ENCODE measurements at regions not wholly inside any gene's neighbourhood (a gene's known extent, or its start where the extent isn't known, plus 50 kb on each side); places are given as distances from the start of the nearest gene placed in this dataset.

DNA sequence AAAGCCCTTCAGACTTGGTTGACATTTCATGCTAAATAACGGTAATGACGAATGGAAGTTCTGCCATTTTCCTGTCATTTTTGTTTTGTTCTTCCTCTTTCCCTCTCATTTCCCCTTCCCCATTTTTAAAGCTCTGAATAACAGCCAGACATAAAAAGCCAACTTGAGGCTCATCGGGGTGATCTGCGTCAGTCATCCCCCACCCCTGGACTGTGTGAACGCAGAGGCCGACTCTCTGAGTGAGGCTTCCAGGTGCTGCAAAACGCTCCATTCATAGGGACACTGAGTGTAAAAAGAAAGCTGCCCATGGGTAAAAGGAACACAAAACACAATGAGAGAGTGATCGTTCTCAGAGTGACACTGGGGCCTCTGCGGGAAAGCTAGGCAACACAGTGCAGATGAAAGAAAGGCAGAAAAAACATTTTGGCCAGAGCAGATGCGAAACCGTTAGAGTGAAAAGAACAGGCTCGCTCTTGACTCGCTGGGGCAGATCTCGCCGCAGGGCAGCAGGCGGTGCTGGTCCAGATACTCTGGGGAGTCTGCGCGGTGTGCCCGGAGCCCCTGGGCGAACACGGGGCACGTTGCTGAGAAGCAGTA is 684.8 kb downstream of the QKI start:
- WGBS (ENCODE audit: insufficient coverage, low coverage, missing lambda C conversion rate) = 3% methylated on average over 22 of the region's 22 CpGs
- FAIRE-seq (no peak), ATAC-seq (peak; percentile 59), DNase-seq (ENCODE audit: extremely low read depth in 1 of 4, low spot score in 3 of 4) (no peak)
- H3K27ac ChIP-seq (ENCODE audit: extremely low read depth, low read depth, low read length) = no peak overlapping the region
- ChIA-PET CTCF (ENCODE audit: low intra/inter-chr PET ratio) (no interaction called here), POLR2A (interaction anchor here (1.2 kb wide), 1 partner anchor 13 kb away, joined by 3 read pairs; no protein-coding TSS in a partner anchor)
- no peak overlapping the region for H3K9ac ChIP-seq (ENCODE audit: insufficient read depth in 1 of 2, low read depth in 2 of 2, low read length in 2 of 2)
- no peaks in the 10 kb centered on the region for H3K79me2 ChIP-seq (ENCODE audit: control insufficient read depth, insufficient read depth, low read length)
- no peaks in the 10 kb centered on the region for H4K20me1 ChIP-seq (replicated peaks; ENCODE audit: control insufficient read depth, insufficient read depth, low read length)
- no peak overlapping the region for H2AFZ ChIP-seq (ENCODE audit: low read depth, low read length)
- in situ Hi-C loops (cut with MboI) = no loop called here
- H3K9me1 ChIP-seq (ENCODE audit: control insufficient read depth, insufficient read depth, low read length) = no peaks in the 10 kb centered on the region
- no peaks in the 10 kb centered on the region for H3K36me3 ChIP-seq (ENCODE audit: control insufficient read depth, insufficient read depth, low read length)
- peak overlapping the region; percentile 19; the same call in 1 of the 2 replicates for H3K4me2 ChIP-seq (ENCODE audit: insufficient read depth, low read length)
- peaks cover 1 to 15% of the 10 kb centered on the region in 2 experiments; a peak in 2 of 5 replicates for H3K27me3 ChIP-seq (ENCODE audit: control insufficient read depth in 2 of 2, insufficient read depth in 2 of 2, low read length in 2 of 2)
- no TSS peak for BruUV-seq (replicated peaks)
- intact Hi-C loops (cut with micrococcal nuclease) = no loop called here
- H3K4me3 ChIP-seq = no peak overlapping the region
- peaks cover 0 to 3% of the 10 kb centered on the region in 2 experiments; a peak in 1 of 5 replicates for H3K4me1 ChIP-seq (replicated peaks in 1 of 2; ENCODE audit: control insufficient read depth in 2 of 2, insufficient read depth in 2 of 2, low read length in 2 of 2)
- H3K9me3 ChIP-seq (replicated peaks; ENCODE audit: control insufficient read depth, insufficient read depth, low read depth, low read length) = no peaks in the 10 kb centered on the region
- TF ChIP-seq L3MBTL2 (IDR thresholded peaks at IDR 0.05) = 0 out of 2 replicates have a peak, but pooled peaks have one; percentile 53
- TF ChIP-seq KDM5B (IDR thresholded peaks at IDR 0.05; ENCODE audit: insufficient replicate concordance, low read depth, low read length) = no peak
- TF ChIP-seq MAZ (CRISPR knock-in tag; conservative IDR thresholded peaks at IDR 0.05 in 1 of 2, IDR thresholded peaks at IDR 0.05 in 1 of 2) = no peak; a peak in 1 of 4 replicates
- no peak for TF ChIP-seq TBP (optimal IDR thresholded peaks at IDR 0.05; ENCODE audit: low read depth, low read length)
- TF ChIP-seq NRF1 (conservative IDR thresholded peaks at IDR 0.05 in 1 of 2, IDR thresholded peaks at IDR 0.05 in 1 of 2) = peak; percentile 51 to 54
- no peak for TF ChIP-seq TARDBP (IDR thresholded peaks at IDR 0.05)
- TF ChIP-seq ZNF699 (CRISPR knock-in tag; IDR thresholded peaks at IDR 0.05; ENCODE audit: insufficient replicate concordance) = no peak
- TF ChIP-seq ZNF263 (CRISPR knock-in tag; IDR thresholded peaks at IDR 0.05; ENCODE audit: borderline replicate concordance) = no peak
- TF ChIP-seq, protein P1, sequence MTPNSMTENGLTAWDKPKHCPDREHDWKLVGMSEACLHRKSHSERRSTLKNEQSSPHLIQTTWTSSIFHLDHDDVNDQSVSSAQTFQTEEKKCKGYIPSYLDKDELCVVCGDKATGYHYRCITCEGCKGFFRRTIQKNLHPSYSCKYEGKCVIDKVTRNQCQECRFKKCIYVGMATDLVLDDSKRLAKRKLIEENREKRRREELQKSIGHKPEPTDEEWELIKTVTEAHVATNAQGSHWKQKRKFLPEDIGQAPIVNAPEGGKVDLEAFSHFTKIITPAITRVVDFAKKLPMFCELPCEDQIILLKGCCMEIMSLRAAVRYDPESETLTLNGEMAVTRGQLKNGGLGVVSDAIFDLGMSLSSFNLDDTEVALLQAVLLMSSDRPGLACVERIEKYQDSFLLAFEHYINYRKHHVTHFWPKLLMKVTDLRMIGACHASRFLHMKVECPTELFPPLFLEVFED (CRISPR knock-in tag; conservative IDR thresholded peaks at IDR 0.05) = 0 out of 2 replicates have a peak, but pooled peaks have one; percentile 33
- peak; percentile 4; the same call in 1 of the 2 replicates for TF ChIP-seq ATF7 (IDR thresholded peaks at IDR 0.05)
- no peak for TF ChIP-seq NCOA4 (IDR thresholded peaks at IDR 0.05; ENCODE audit: partially characterized antibody)
- no peak for TF ChIP-seq SMARCC2 (IDR thresholded peaks at IDR 0.05; ENCODE audit: low read depth)
- TF ChIP-seq CTBP1 (IDR thresholded peaks at IDR 0.05; ENCODE audit: borderline replicate concordance) = 0 out of 2 replicates have a peak, but pooled peaks have one; percentile 4
- TF ChIP-seq ZNF583 (CRISPR knock-in tag; IDR thresholded peaks at IDR 0.05) = 0 out of 2 replicates have a peak, but pooled peaks have one; percentile 35
- TF ChIP-seq KLF6 (CRISPR knock-in tag; IDR thresholded peaks at IDR 0.05; ENCODE audit: borderline replicate concordance) = 0 out of 2 replicates have a peak, but pooled peaks have one; percentile 11
- 0 out of 2 replicates have a peak, but pooled peaks have one; percentile 8 for TF ChIP-seq OTX1 (CRISPR knock-in tag; IDR thresholded peaks at IDR 0.05)
- TF ChIP-seq ZKSCAN3 (CRISPR knock-in tag; IDR thresholded peaks at IDR 0.05) = no peak
- TF ChIP-seq NFIC (IDR thresholded peaks at IDR 0.05) = no peak
- TF ChIP-seq ATF1 (CRISPR knock-in tag; IDR thresholded peaks at IDR 0.05) = no peak
- TF ChIP-seq ATF1 (tag; IDR thresholded peaks at IDR 0.05) = peak; percentile 63; the same call in 1 of the 2 replicates
- TF ChIP-seq, protein P2, sequence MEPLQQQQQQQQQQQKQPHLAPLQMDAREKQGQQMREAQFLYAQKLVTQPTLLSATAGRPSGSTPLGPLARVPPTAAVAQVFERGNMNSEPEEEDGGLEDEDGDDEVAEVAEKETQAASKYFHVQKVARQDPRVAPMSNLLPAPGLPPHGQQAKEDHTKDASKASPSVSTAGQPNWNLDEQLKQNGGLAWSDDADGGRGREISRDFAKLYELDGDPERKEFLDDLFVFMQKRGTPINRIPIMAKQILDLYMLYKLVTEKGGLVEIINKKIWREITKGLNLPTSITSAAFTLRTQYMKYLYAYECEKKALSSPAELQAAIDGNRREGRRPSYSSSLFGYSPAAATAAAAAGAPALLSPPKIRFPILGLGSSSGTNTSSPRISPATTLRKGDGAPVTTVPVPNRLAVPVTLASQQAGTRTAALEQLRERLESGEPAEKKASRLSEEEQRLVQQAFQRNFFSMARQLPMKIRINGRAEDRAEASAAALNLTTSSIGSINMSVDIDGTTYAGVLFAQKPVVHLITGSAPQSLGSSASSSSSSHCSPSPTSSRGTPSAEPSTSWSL (CRISPR knock-in tag; IDR thresholded peaks at IDR 0.05; ENCODE audit: borderline replicate concordance) = no peak

All from K562 (cell line).